ENCODE measurements at regions not wholly inside any gene's neighbourhood (a gene's known extent, or its start where the extent isn't known, plus 50 kb on each side); places are given as distances from the start of the nearest gene placed in this dataset.

GRCh38 chr2:23078784-23079434 is 306.1 kb upstream of the KLHL29 start:
- Mint-ChIP-seq H3K36me3 (peaks cover 0 to 5% of the 10 kb centered on the region in 2 donors), H3K9me3 (peaks cover 11 to 21% of the 10 kb centered on the region in 2 donors), H3K27ac (no peak overlapping the region)
- no peak for ATAC-seq
- no peak for DNase-seq (ENCODE audit: low spot score in 2 of 2)

GRCh38 chr2:23083966-23084365 is 301.0 kb upstream of the KLHL29 start:
- DNase-seq (ENCODE audit: low spot score in 2 of 2): no peak
- peaks cover 21 to 31% of the 10 kb centered on the region in 2 donors for H3K9me3 Mint-ChIP-seq
- no peak overlapping the region for H3K27ac Mint-ChIP-seq
- H3K36me3 Mint-ChIP-seq: peaks cover 0 to 11% of the 10 kb centered on the region in 2 donors
- no peak for ATAC-seq

GRCh38 chr2:23091019-23091418 is 294.0 kb upstream of the KLHL29 start:
- ATAC-seq: no peak
- Mint-ChIP-seq H3K9me3 (peaks cover 16 to 28% of the 10 kb centered on the region in 2 donors), H3K36me3 (peaks cover 0 to 6% of the 10 kb centered on the region in 2 donors), H3K27ac (no peak overlapping the region)
- DNase-seq (ENCODE audit: low spot score in 2 of 2): no peak

GRCh38 chr2:23091900-23092299 is 293.1 kb upstream of the KLHL29 start:
- ATAC-seq: no peak
- Mint-ChIP-seq H3K36me3 (peaks cover 0 to 6% of the 10 kb centered on the region in 2 donors), H3K27ac (no peak overlapping the region), H3K9me3 (peaks cover 16 to 28% of the 10 kb centered on the region in 2 donors)
- no peak for DNase-seq (ENCODE audit: low spot score in 2 of 2)

GRCh38 chr2:23092831-23093230 is 292.1 kb upstream of the KLHL29 start:
- Mint-ChIP-seq H3K27ac (no peak overlapping the region), H3K9me3 (peaks cover 10 to 24% of the 10 kb centered on the region in 2 donors), H3K36me3 (peaks cover 0 to 6% of the 10 kb centered on the region in 2 donors)
- DNase-seq (ENCODE audit: low spot score in 2 of 2): no peak
- no peak for ATAC-seq

- ATAC-seq (no peak), DNase-seq (ENCODE audit: low spot score in 2 of 2) (no peak)
- Mint-ChIP-seq H3K27ac (no peak overlapping the region), H3K36me3 (no peaks in the 10 kb centered on the region), H3K9me3 (peaks cover 7 to 20% of the 10 kb centered on the region in 2 donors)
These were observed 291.5 kb upstream of the KLHL29 start for GRCh38 chr2:23093513-23093912.

GRCh38 chr2:23096906-23097602 is 287.9 kb upstream of the KLHL29 start:
- Mint-ChIP-seq H3K27ac (no peak overlapping the region), H3K36me3 (no peaks in the 10 kb centered on the region), H3K9me3 (peaks cover 7 to 14% of the 10 kb centered on the region in 2 donors)
- DNase-seq (ENCODE audit: low spot score in 2 of 2): no peak
- no peak for ATAC-seq

GRCh38 chr2:23100406-23100805 is 284.6 kb upstream of the KLHL29 start:
- Mint-ChIP-seq H3K36me3 (no peaks in the 10 kb centered on the region), H3K27ac (no peak overlapping the region), H3K9me3 (peaks cover 4 to 11% of the 10 kb centered on the region in 2 donors)
- DNase-seq (ENCODE audit: low spot score in 2 of 2): no peak
- ATAC-seq: no peak

GRCh38 chr2:23106242-23106785 is 278.7 kb upstream of the KLHL29 start:
- H3K9me3 Mint-ChIP-seq: peaks cover 4 to 8% of the 10 kb centered on the region in 2 donors

GRCh38 chr2:23107327-23107941 is 277.5 kb upstream of the KLHL29 start:
- ATAC-seq (no peak), DNase-seq (ENCODE audit: low spot score in 2 of 2) (no peak)
- H3K9me3 Mint-ChIP-seq: peaks cover 4% of the 10 kb centered on the region in 2 donors
- no peak overlapping the region for H3K27ac Mint-ChIP-seq
- no peaks in the 10 kb centered on the region for H3K36me3 Mint-ChIP-seq

More at GRCh38 chr2:23106242-23106785, 278.7 kb upstream of the KLHL29 start:
- no peak overlapping the region for H3K27ac Mint-ChIP-seq
- DNase-seq (ENCODE audit: low spot score in 2 of 2) (no peak), ATAC-seq (no peak)
- no peaks in the 10 kb centered on the region for H3K36me3 Mint-ChIP-seq

GRCh38 chr2:23111263-23111662 is 273.7 kb upstream of the KLHL29 start:
- ATAC-seq (no peak), DNase-seq (ENCODE audit: low spot score in 2 of 2) (no peak)
- Mint-ChIP-seq H3K9me3 (peaks cover 0 to 4% of the 10 kb centered on the region in 2 donors), H3K36me3 (no peaks in the 10 kb centered on the region), H3K27ac (no peak overlapping the region)

GRCh38 chr2:23112517-23112916 is 272.5 kb upstream of the KLHL29 start:
- no peaks in the 10 kb centered on the region for H3K36me3 Mint-ChIP-seq
- DNase-seq (ENCODE audit: low spot score in 2 of 2): no peak
- no peak for ATAC-seq
- H3K27ac Mint-ChIP-seq: no peak overlapping the region
- peaks cover 0 to 4% of the 10 kb centered on the region in 2 donors for H3K9me3 Mint-ChIP-seq

- Mint-ChIP-seq H3K27ac (no peak overlapping the region), H3K9me3 (peaks cover 0 to 4% of the 10 kb centered on the region in 2 donors), H3K36me3 (no peaks in the 10 kb centered on the region)
- no peak for ATAC-seq
- no peak for DNase-seq (ENCODE audit: low spot score in 2 of 2)
These were observed 270.7 kb upstream of the KLHL29 start for GRCh38 chr2:23114299-23114698.

GRCh38 chr2:23118313-23118712 is 266.7 kb upstream of the KLHL29 start:
- ATAC-seq (no peak), DNase-seq (ENCODE audit: low spot score in 2 of 2) (no peak)
- Mint-ChIP-seq H3K9me3 (no peaks in the 10 kb centered on the region), H3K36me3 (no peaks in the 10 kb centered on the region), H3K27ac (no peak overlapping the region)

- H3K36me3 Mint-ChIP-seq: no peaks in the 10 kb centered on the region
- H3K27ac Mint-ChIP-seq: no peak overlapping the region
- DNase-seq (ENCODE audit: low spot score in 2 of 2) (no peak), ATAC-seq (no peak)
- H3K9me3 Mint-ChIP-seq: no peaks in the 10 kb centered on the region
These were observed 266.1 kb upstream of the KLHL29 start for GRCh38 chr2:23118894-23119293.

- Mint-ChIP-seq H3K27ac (no peak overlapping the region), H3K9me3 (no peaks in the 10 kb centered on the region), H3K36me3 (no peaks in the 10 kb centered on the region)
- DNase-seq (ENCODE audit: low spot score in 2 of 2) (no peak), ATAC-seq (no peak)
These were observed 264.8 kb upstream of the KLHL29 start for GRCh38 chr2:23120161-23120560.

GRCh38 chr2:23121968-23122648 is 262.9 kb upstream of the KLHL29 start:
- Mint-ChIP-seq H3K27ac (no peak overlapping the region), H3K36me3 (no peaks in the 10 kb centered on the region), H3K9me3 (no peaks in the 10 kb centered on the region)
- ATAC-seq (no peak), DNase-seq (ENCODE audit: low spot score in 2 of 2) (no peak)

All from activated naive CD4-positive, alpha-beta T cell treated with anti-CD3 and anti-CD28 coated beads, Interleukin-2, amount 50 U/mL, for 72 hours (primary cell).